DMS 273 treated with DMSO at 0.1 percent for 48 hours (cell line): ENCODE measurements at regions not wholly inside any gene's neighbourhood (a gene's known extent, or its start where the extent isn't known, plus 50 kb on each side); places are given as distances from the start of the nearest gene placed in this dataset.

ENCODE experiments used
- DNase-seq: peaks from one replicate; lab custom pipeline; 2025; lab: John Stamatoyannopoulos, UW

GRCh38 chr13:63206461-63206860 is 1790.8 kb upstream of the PCDH20 start:
- DNase-seq = no peak

- DNase-seq = no peak
Measured at GRCh38 chr13:63201493-63201892, 1785.8 kb upstream of the PCDH20 start.

- DNase-seq = no peak
Measured at GRCh38 chr13:63199508-63199907, 1783.9 kb upstream of the PCDH20 start.

GRCh38 chr13:63198071-63198470 is 1782.4 kb upstream of the PCDH20 start:
- no peak for DNase-seq

GRCh38 chr13:63195726-63196125 is 1780.1 kb upstream of the PCDH20 start:
- no peak for DNase-seq

GRCh38 chr13:63190742-63191141 is 1775.1 kb upstream of the PCDH20 start:
- DNase-seq = no peak

- no peak for DNase-seq
Measured at GRCh38 chr13:63190219-63190618, 1774.6 kb upstream of the PCDH20 start.

- DNase-seq = no peak
Measured at GRCh38 chr13:63189712-63190111, 1774.1 kb upstream of the PCDH20 start.

- DNase-seq = no peak
Measured at GRCh38 chr13:63184693-63185092, 1769.0 kb upstream of the PCDH20 start.

GRCh38 chr13:63175536-63175935 is 1759.9 kb upstream of the PCDH20 start:
- DNase-seq = no peak

- no peak for DNase-seq
Measured at GRCh38 chr13:63167699-63168337, 1752.2 kb upstream of the PCDH20 start.

- DNase-seq = no peak
Measured at GRCh38 chr13:63166345-63166744, 1750.7 kb upstream of the PCDH20 start.

- DNase-seq = no peak
Measured at GRCh38 chr13:63163903-63164302, 1748.3 kb upstream of the PCDH20 start.

- DNase-seq = no peak
Measured at GRCh38 chr13:63161219-63161618, 1745.6 kb upstream of the PCDH20 start.

- DNase-seq = no peak
Measured at GRCh38 chr13:63156816-63157215, 1741.2 kb upstream of the PCDH20 start.

- DNase-seq = no peak
Measured at GRCh38 chr13:63149375-63149774, 1733.7 kb upstream of the PCDH20 start.

GRCh38 chr13:63139277-63139676 is 1723.6 kb upstream of the PCDH20 start:
- DNase-seq = no peak

GRCh38 chr13:63129995-63130394 is 1714.3 kb upstream of the PCDH20 start:
- DNase-seq = no peak

- no peak for DNase-seq
Measured at GRCh38 chr13:63128716-63129115, 1713.1 kb upstream of the PCDH20 start.

- DNase-seq = peak; percentile 1
Measured at GRCh38 chr13:63124863-63125262, 1709.2 kb upstream of the PCDH20 start.

- DNase-seq = no peak
Measured at GRCh38 chr13:63120883-63121282, 1705.2 kb upstream of the PCDH20 start.

GRCh38 chr13:63117710-63118109 is 1702.1 kb upstream of the PCDH20 start:
- no peak for DNase-seq

- no peak for DNase-seq
Measured at GRCh38 chr13:63112799-63113395, 1697.2 kb upstream of the PCDH20 start.

GRCh38 chr13:63110466-63110865 is 1694.8 kb upstream of the PCDH20 start:
- no peak for DNase-seq
